ENCODE measurements at regions not wholly inside any gene's neighbourhood (a gene's known extent, or its start where the extent isn't known, plus 50 kb on each side); places are given as distances from the start of the nearest gene placed in this dataset.

GRCh38 chr5:124176692-124177091, 569.7 kb downstream of the ZNF608 start:
- peaks cover 0 to 8% (median 4%) of the 10 kb centered on the region in 7 donors for H3K9me3 Mint-ChIP-seq
- Histone ChIP-seq H3K27me3 (ENCODE audit: control insufficient read depth in 2 of 2, insufficient read depth in 2 of 2, low read length in 2 of 2) (no peaks in the 10 kb centered on the region), H3K36me3 (replicated peaks in 1 of 2; ENCODE audit: control insufficient read depth in 1 of 2, insufficient read depth in 2 of 2, low read length in 2 of 2) (no peaks in the 10 kb centered on the region), H3K9ac (ENCODE audit: insufficient read depth, low read length, poor library complexity, severe bottlenecking) (no peak overlapping the region), H3K4me3 (replicated peaks in 1 of 3; ENCODE audit: low read depth in 2 of 3, low read length in 3 of 3) (no peak overlapping the region), H4K20me1 (ENCODE audit: insufficient read depth, low read length) (no peaks in the 10 kb centered on the region), H3K79me2 (ENCODE audit: insufficient read depth, low read length) (no peaks in the 10 kb centered on the region), H2AFZ (ENCODE audit: insufficient read depth, low read depth, low read length, poor library complexity, severe bottlenecking) (no peak overlapping the region), H3K9me3 (replicated peaks in 1 of 2; ENCODE audit: control insufficient read depth in 1 of 2, insufficient read depth in 1 of 2, low read length in 2 of 2) (peaks cover 0 to 5% of the 10 kb centered on the region in 2 donors), H3K4me1 (ENCODE audit: control insufficient read depth in 1 of 2, insufficient read depth in 2 of 2, low read length in 2 of 2) (no peaks in the 10 kb centered on the region), H3K27ac (ENCODE audit: low read depth in 1 of 2, low read length in 2 of 2) (no peak overlapping the region), H3K4me2 (replicated peaks; ENCODE audit: extremely low read depth, low read length, poor library complexity, severe bottlenecking) (no peak overlapping the region)
- no peak for TF ChIP-seq CTCF (IDR thresholded peaks at IDR 0.05)
- H3K4me1 Mint-ChIP-seq = no peaks in the 10 kb centered on the region
- no peak overlapping the region for H3K4me3 Mint-ChIP-seq
- intact Hi-C loops (cut with micrococcal nuclease) = no loop called here
- H3K27me3 Mint-ChIP-seq (ENCODE audit: low read depth in 3 of 3) = no peaks in the 10 kb centered on the region
- DNase-seq = no peak
- H3K36me3 Mint-ChIP-seq = no peaks in the 10 kb centered on the region
- H3K27ac Mint-ChIP-seq = no peak overlapping the region

DNA sequence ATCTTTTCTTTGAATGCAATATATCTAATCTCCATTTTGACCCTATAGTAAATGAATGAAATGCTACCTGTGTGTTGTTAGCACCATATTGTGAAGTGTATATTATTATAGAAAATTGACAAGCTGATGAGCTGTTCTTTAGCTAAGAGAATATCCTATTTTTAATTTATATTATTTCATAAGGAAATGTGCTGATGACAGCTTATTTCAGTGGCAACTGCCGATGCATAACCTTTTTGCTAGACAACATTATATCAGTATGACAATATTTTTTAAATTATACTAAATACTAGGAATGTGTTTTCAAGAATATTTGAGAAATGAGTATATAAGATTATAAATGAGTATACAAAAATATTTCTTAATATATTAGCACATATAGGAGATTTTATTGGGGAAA, 573.1 kb downstream of the ZNF608 start:
- Histone ChIP-seq H4K20me1 (ENCODE audit: insufficient read depth, low read length) (no peaks in the 10 kb centered on the region), H2AFZ (ENCODE audit: insufficient read depth, low read depth, low read length, poor library complexity, severe bottlenecking) (no peak overlapping the region), H3K9me3 (replicated peaks in 1 of 2; ENCODE audit: control insufficient read depth in 1 of 2, insufficient read depth in 1 of 2, low read length in 2 of 2) (peaks cover 5 to 10% of the 10 kb centered on the region in 2 donors), H3K36me3 (replicated peaks in 1 of 2; ENCODE audit: control insufficient read depth in 1 of 2, insufficient read depth in 2 of 2, low read length in 2 of 2) (no peaks in the 10 kb centered on the region), H3K4me3 (replicated peaks in 1 of 3; ENCODE audit: low read depth in 2 of 3, low read length in 3 of 3) (no peak overlapping the region), H3K4me2 (replicated peaks; ENCODE audit: extremely low read depth, low read length, poor library complexity, severe bottlenecking) (no peak overlapping the region), H3K9ac (ENCODE audit: insufficient read depth, low read length, poor library complexity, severe bottlenecking) (no peak overlapping the region), H3K79me2 (ENCODE audit: insufficient read depth, low read length) (no peaks in the 10 kb centered on the region), H3K27me3 (ENCODE audit: control insufficient read depth in 2 of 2, insufficient read depth in 2 of 2, low read length in 2 of 2) (no peaks in the 10 kb centered on the region), H3K4me1 (ENCODE audit: control insufficient read depth in 1 of 2, insufficient read depth in 2 of 2, low read length in 2 of 2) (no peaks in the 10 kb centered on the region), H3K27ac (ENCODE audit: low read depth in 1 of 2, low read length in 2 of 2) (no peak overlapping the region)
- H3K4me3 Mint-ChIP-seq = no peak overlapping the region
- H3K27me3 Mint-ChIP-seq (ENCODE audit: low read depth in 3 of 3) = no peaks in the 10 kb centered on the region
- H3K36me3 Mint-ChIP-seq = no peaks in the 10 kb centered on the region
- WGBS (ENCODE audit: insufficient coverage) = no CpG with 5 or more reads among the region's 1 CpG
- H3K9me3 Mint-ChIP-seq = peaks cover 3 to 13% (median 7%) of the 10 kb centered on the region in 7 donors
- no peak for DNase-seq
- H3K27ac Mint-ChIP-seq = no peak overlapping the region
- H3K4me1 Mint-ChIP-seq = no peaks in the 10 kb centered on the region
- TF ChIP-seq CTCF (IDR thresholded peaks at IDR 0.05) = no peak
- intact Hi-C loops (cut with micrococcal nuclease) = no loop called here

Data from CD14-positive monocyte (primary cell).